OCI-LY7 (cell line): ENCODE measurements at regions not wholly inside any gene's neighbourhood (a gene's known extent, or its start where the extent isn't known, plus 50 kb on each side); places are given as distances from the start of the nearest gene placed in this dataset.
A peak's percentile ranks its signal among the peaks of the same experiment; 100 is the strongest.
"Not testable (repeated sequence)": the region's sequence is repeated elsewhere in the genome, so short reads cannot be mapped to it uniquely, and the experiment has no call there.

Experiments
- BruUV-seq: library from RNA; stranded (reverse); fragments of 400-500 nt; replicated peaks from 2 replicates; lab custom pipeline; 2021; lab: Mats Ljungman, UMichigan
- CTCF ChIA-PET: fragments of 300-600 bp; sonication (Branson Sonifier 250); formaldehyde crosslinking; loops from one replicate; lab custom pipeline; 2022; ENCODE audit warnings: antibody characterized with exemption; ENCODE audit not compliant: unreplicated experiment; lab: Charles Lee
- POLR2A ChIA-PET: fragments of 300-600 bp; sonication (Branson Sonifier 250); formaldehyde crosslinking; loops from one replicate; lab custom pipeline; 2022; ENCODE audit warnings: antibody characterized with exemption; lab: Charles Lee
- DNase-seq: peaks from one replicate; pipeline ENCODE4 v3.0.0-alpha.2; 2015; ENCODE audit warnings: low spot score
- H2AFZ ChIP-seq: fragments of 200-600 bp; sonication (generic), shearing (Covaris generic); 2 replicates; pipeline ENCODE4 v1.6.1; 2014; ENCODE audit warnings: mild to moderate bottlenecking, antibody characterized with exemption, low read length, moderate library complexity
- H3K27ac ChIP-seq: fragments of 200-600 bp; sonication (generic); 2 replicates; pipeline ENCODE4 v1.5.1; 2014; ENCODE audit warnings: mixed run types, low read depth, mild to moderate bottlenecking, moderate library complexity, low read length, inconsistent platforms; ENCODE audit not compliant: poor library complexity, severe bottlenecking
- H3K36me3 ChIP-seq: fragments of 200-600 bp; sonication (generic); 2 replicates; pipeline ENCODE4 v1.6.1; 2014; ENCODE audit warnings: mild to moderate bottlenecking, antibody characterized with exemption, low read length, moderate library complexity, mixed read lengths; ENCODE audit not compliant: insufficient read depth
- H3K4me1 ChIP-seq: fragments of 200-600 bp; sonication (generic); 2 replicates; pipeline ENCODE4 v1.5.1; 2014; ENCODE audit warnings: mild to moderate bottlenecking, low read length; ENCODE audit not compliant: insufficient read depth, poor library complexity, severe bottlenecking
- H3K4me2 ChIP-seq: fragments of 200-600 bp; sonication (generic); 2 replicates; pipeline ENCODE4 v1.6.1; 2014; ENCODE audit warnings: mild to moderate bottlenecking, low read length
- H3K4me3 ChIP-seq: fragments of 200-600 bp; sonication (generic); 2 replicates; pipeline ENCODE4 v1.5.1; 2014; ENCODE audit warnings: mild to moderate bottlenecking, low read depth, low read length; ENCODE audit not compliant: poor library complexity, severe bottlenecking
- H3K79me2 ChIP-seq: fragments of 200-600 bp; sonication (generic); 2 replicates; pipeline ENCODE4 v1.6.1; 2016; ENCODE audit warnings: low read depth, mild to moderate bottlenecking, low read length, moderate library complexity, mixed read lengths; ENCODE audit not compliant: insufficient read depth
- H3K9me2 ChIP-seq: fragments of 200-600 bp; sonication (generic); 2 replicates; pipeline ENCODE4 v1.6.1; 2016; ENCODE audit warnings: mild to moderate bottlenecking, low read length, mixed read lengths; ENCODE audit not compliant: insufficient read depth
- H3K9me3 ChIP-seq: fragments of 200-600 bp; sonication (generic); 2 replicates; pipeline ENCODE4 v1.6.1; 2014; ENCODE audit warnings: mild to moderate bottlenecking, mixed run types, low read length, mixed read lengths
- H4K20me1 ChIP-seq: fragments of 200-600 bp; sonication (generic); 2 replicates; pipeline ENCODE4 v1.6.1; 2014; ENCODE audit warnings: mild to moderate bottlenecking, antibody characterized with exemption, low read length, moderate library complexity, mixed read lengths; ENCODE audit not compliant: insufficient read depth
- CTCF ChIP-seq: fragments of 200-600 bp; sonication (generic); conservative IDR thresholded peaks from 2 replicates; pipeline ENCODE4 v1.5.1; 2014; ENCODE audit warnings: mild to moderate bottlenecking, antibody characterized with exemption, low read length, moderate library complexity, mixed read lengths
- EZH2phosphoT487 ChIP-seq: fragments of 200-600 bp; sonication (generic); IDR thresholded peaks from 2 replicates; pipeline ENCODE4 v1.6.1; 2018; ENCODE audit warnings: low read depth, borderline replicate concordance, mild to moderate bottlenecking, mixed run types, antibody characterized with exemption, low read length, moderate library complexity, mixed read lengths
- intact Hi-C: fragments of 100-400 bp; cut with micrococcal nuclease; formaldehyde crosslinking; loops from one replicate; pipeline ENCODE4 v1.10.0; 2022; ENCODE audit not compliant: unreplicated experiment

DNA sequence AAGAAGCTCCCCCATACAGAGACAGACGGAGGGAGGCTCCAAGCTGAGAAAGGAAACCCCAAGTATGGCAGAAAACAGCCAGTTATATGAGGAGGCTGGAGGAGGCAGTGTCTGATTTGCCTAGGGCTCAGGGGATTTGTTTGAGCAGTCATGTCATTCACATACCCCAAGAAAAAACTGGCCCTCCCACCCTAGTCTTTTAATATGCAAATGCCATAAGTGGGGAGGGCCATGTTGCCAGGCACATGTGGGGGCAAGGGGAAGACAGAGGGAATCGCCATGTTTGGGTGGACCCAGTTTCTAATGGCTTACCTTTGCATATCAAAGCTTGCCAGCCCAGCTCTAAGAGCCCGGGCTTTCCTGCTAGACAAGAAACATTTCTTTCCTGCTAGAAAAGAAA, 1163.8 kb downstream of the TAF11L14 start:
- CTCF ChIA-PET: no interaction called here
- Histone ChIP-seq H2AFZ (no peak overlapping the region), H3K27ac (no peak overlapping the region), H3K9me3 (no peaks in the 10 kb centered on the region), H3K4me2 (no peak overlapping the region), H3K4me3 (no peak overlapping the region), H3K79me2 (no peaks in the 10 kb centered on the region), H4K20me1 (no peaks in the 10 kb centered on the region), H3K4me1 (no peaks in the 10 kb centered on the region), H3K9me2 (no peaks in the 10 kb centered on the region), H3K36me3 (no peaks in the 10 kb centered on the region)
- BruUV-seq: no TSS peak
- DNase-seq: no peak
- intact Hi-C loops: no loop called here
- TF ChIP-seq EZH2phosphoT487: no peak
- no peak for TF ChIP-seq CTCF
- POLR2A ChIA-PET: interaction anchor here (0.9 to 1.0 kb wide), 3 partner anchors 13 to 1372 kb away, joined by 3 read pairs; no protein-coding TSS in a partner anchor

GRCh38 chr5:18799482-18800128, 1165.3 kb downstream of the TAF11L14 start:
- BruUV-seq: no TSS peak
- TF ChIP-seq CTCF (no peak), EZH2phosphoT487 (no peak)
- no peak overlapping the region for H3K4me2 ChIP-seq
- H3K79me2 ChIP-seq: no peaks in the 10 kb centered on the region
- H3K4me3 ChIP-seq: no peak overlapping the region
- H4K20me1 ChIP-seq: no peaks in the 10 kb centered on the region
- H3K9me2 ChIP-seq: no peaks in the 10 kb centered on the region
- ChIA-PET CTCF (no interaction called here), POLR2A (no interaction called here)
- no peaks in the 10 kb centered on the region for H3K9me3 ChIP-seq
- no peaks in the 10 kb centered on the region for H3K4me1 ChIP-seq
- H3K36me3 ChIP-seq: no peaks in the 10 kb centered on the region
- no peak overlapping the region for H3K27ac ChIP-seq
- intact Hi-C loops: no loop called here
- no peak overlapping the region for H2AFZ ChIP-seq
- DNase-seq: no peak

DNA sequence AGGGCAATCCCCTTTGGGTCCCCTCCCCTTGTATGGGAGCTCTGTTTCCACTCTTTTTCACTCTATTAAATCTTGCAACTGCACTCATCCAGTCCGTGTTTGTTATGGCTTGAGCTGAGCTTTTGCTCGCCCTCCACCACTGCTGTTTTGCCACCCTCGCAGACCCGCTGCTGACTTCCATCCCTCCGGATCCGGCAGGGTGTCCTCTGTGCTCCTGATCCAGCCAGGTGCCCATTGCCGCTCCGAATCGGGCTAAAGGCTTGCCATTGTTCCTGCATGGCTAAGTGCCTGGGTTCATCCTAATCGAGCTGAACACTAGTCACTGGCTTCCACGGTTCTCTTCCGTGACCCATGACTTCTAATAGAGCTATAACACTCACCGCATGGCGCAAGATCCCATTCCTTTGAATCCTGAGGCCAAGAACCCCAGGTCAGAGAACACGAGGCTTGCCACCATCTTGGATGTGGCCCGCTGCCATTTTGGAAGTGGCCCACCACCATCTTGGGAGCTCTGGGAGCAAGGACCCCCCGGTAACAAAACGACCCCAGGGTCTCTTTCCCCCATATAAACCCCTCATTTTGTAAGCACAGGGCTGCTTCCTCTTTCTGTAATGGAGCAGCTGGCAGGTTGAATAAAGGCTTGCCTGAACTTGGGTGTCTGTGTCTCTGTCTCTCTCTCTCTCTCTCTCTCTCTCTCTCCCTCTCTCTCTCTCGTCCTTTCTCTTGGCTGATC, 1166.2 kb downstream of the TAF11L14 start:
- H3K27ac ChIP-seq: no peak overlapping the region
- POLR2A ChIA-PET: interaction anchor here (1.0 kb wide), 1 partner anchor 20 kb away, joined by 3 read pairs; no protein-coding TSS in a partner anchor
- H3K9me2 ChIP-seq: no peaks in the 10 kb centered on the region
- no peak overlapping the region for H2AFZ ChIP-seq
- no peak overlapping the region for H3K4me2 ChIP-seq
- BruUV-seq: no TSS peak
- no peak overlapping the region for H3K4me3 ChIP-seq
- intact Hi-C loops: no loop called here
- DNase-seq: no peak
- H3K4me1 ChIP-seq: no peaks in the 10 kb centered on the region
- TF ChIP-seq EZH2phosphoT487: no peak
- no peak for TF ChIP-seq CTCF
- H4K20me1 ChIP-seq: no peaks in the 10 kb centered on the region
- H3K79me2 ChIP-seq: no peaks in the 10 kb centered on the region
- CTCF ChIA-PET: no interaction called here
- H3K9me3 ChIP-seq: no peaks in the 10 kb centered on the region
- H3K36me3 ChIP-seq: no peaks in the 10 kb centered on the region

DNA sequence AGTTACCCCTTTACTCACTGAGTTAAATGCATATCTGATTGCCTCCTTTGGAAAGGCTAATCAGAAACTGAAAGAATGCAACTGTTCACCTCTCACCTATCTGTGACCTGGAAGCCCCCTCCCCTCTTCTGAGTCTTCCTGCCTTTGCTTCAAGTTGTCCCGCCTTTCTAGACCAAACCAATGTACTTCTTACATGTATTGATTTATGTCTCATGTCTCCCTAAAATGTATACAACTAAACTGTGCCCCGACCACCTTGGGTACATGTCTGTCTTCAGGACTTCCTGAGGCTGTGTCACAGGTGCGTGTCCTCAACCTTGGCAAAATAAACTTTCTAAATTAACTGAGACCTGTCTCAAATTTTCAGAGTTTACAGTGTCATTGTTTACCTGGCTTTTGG, 1167.2 kb downstream of the TAF11L14 start:
- H3K4me3 ChIP-seq, H3K36me3 ChIP-seq, BruUV-seq, H3K4me1 ChIP-seq, H3K9me2 ChIP-seq, H3K4me2 ChIP-seq, CTCF ChIA-PET, H4K20me1 ChIP-seq, H3K9me3 ChIP-seq, DNase-seq, H3K79me2 ChIP-seq, intact Hi-C loops, H3K27ac ChIP-seq: not testable (repeated sequence)
- POLR2A ChIA-PET: interaction anchor here (0.6 to 1.0 kb wide), 3 partner anchors 10 to 21 kb away, joined by 3 read pairs; no protein-coding TSS in a partner anchor
- H2AFZ ChIP-seq: peak overlapping the region; percentile 40; the same call in 1 of the 2 replicates
